Renal cortex interstitium (tissue), 11 donors: ENCODE measurements at regions not wholly inside any gene's neighbourhood (a gene's known extent, or its start where the extent isn't known, plus 50 kb on each side); places are given as distances from the start of the nearest gene placed in this dataset.
"Not testable (repeated sequence)": the region's sequence is repeated elsewhere in the genome, so short reads cannot be mapped to it uniquely, and the experiment has no call there.

Source experiments
- DNase-seq, 11 donors: peaks; one replicate each; pipeline ENCODE4 v3.0.0-alpha.2; 2013; ENCODE audit warnings: low read depth in 9 of 11, low spot score in 4 of 11; ENCODE audit errors: extremely low read depth in 1 of 11

- DNase-seq, result no peak
Observed at GRCh38 chr7:79547132-79547531, 93.7 kb upstream of the MAGI2 start.

- no peak for DNase-seq
Observed at GRCh38 chr7:79540592-79540991, 87.1 kb upstream of the MAGI2 start.

GRCh38 chr7:79534128-79534527 lies 80.7 kb upstream of the MAGI2 start:
- no peak for DNase-seq

- no peak for DNase-seq
Observed at GRCh38 chr7:79531905-79532664, 78.6 kb upstream of the MAGI2 start.

GRCh38 chr7:79531116-79531515 lies 77.6 kb upstream of the MAGI2 start:
- no peak for DNase-seq

GRCh38 chr7:79529881-79530235 lies 76.4 kb upstream of the MAGI2 start:
- DNase-seq, result no peak

- DNase-seq, result no peak
Observed at GRCh38 chr7:79529214-79529880, 75.9 kb upstream of the MAGI2 start.

GRCh38 chr7:79528421-79528820 lies 75.0 kb upstream of the MAGI2 start:
- DNase-seq, result no peak

GRCh38 chr7:79524048-79524447 lies 70.6 kb upstream of the MAGI2 start:
- DNase-seq, result no peak

GRCh38 chr7:79523436-79523835 lies 70.0 kb upstream of the MAGI2 start:
- DNase-seq, result no peak

GRCh38 chr7:79520543-79520942 lies 67.1 kb upstream of the MAGI2 start:
- DNase-seq, result no peak

- no peak for DNase-seq
Observed at GRCh38 chr7:79515358-79515757, 61.9 kb upstream of the MAGI2 start.

- DNase-seq, result no peak
Observed at GRCh38 chr7:79513261-79513660, 59.8 kb upstream of the MAGI2 start.

- no peak for DNase-seq
Observed at GRCh38 chr7:79512261-79512660, 58.8 kb upstream of the MAGI2 start.

- not testable (repeated sequence) for DNase-seq
Observed at GRCh38 chr7:79511056-79511455, 57.6 kb upstream of the MAGI2 start.

GRCh38 chr7:79507131-79507530 lies 53.7 kb upstream of the MAGI2 start:
- DNase-seq, result peak in 4 of 11 donors; percentile 10 to 61 (median 24)

- DNase-seq, result peak in 4 of 11 donors; percentile 4 to 37 (median 30)
Observed at GRCh38 chr7:79506481-79506880, 53.0 kb upstream of the MAGI2 start.

GRCh38 chr7:79504607-79505389 lies 51.3 kb upstream of the MAGI2 start:
- no peak for DNase-seq
